ENCODE measurements at regions not wholly inside any gene's neighbourhood (a gene's known extent, or its start where the extent isn't known, plus 50 kb on each side); places are given as distances from the start of the nearest gene placed in this dataset.

- DNase-seq (ENCODE audit: low spot score in 2 of 2) = no peak
- H3K9me3 ChIP-seq = no peaks in the 10 kb centered on the region
- in situ Hi-C loops (cut with MboI; ENCODE audit: low sequenced_read_pairs) = no loop called here
- H3K4me1 ChIP-seq = no peaks in the 10 kb centered on the region
- no peaks in the 10 kb centered on the region for H3K27me3 ChIP-seq (ENCODE audit: low read depth)
- no peak overlapping the region for H3K4me3 ChIP-seq
- no peaks in the 10 kb centered on the region for H3K36me3 ChIP-seq (replicated peaks)
Observed at GRCh38 chr10:78892338-78893176, 176.2 kb upstream of the ZMIZ1 start.

DNA sequence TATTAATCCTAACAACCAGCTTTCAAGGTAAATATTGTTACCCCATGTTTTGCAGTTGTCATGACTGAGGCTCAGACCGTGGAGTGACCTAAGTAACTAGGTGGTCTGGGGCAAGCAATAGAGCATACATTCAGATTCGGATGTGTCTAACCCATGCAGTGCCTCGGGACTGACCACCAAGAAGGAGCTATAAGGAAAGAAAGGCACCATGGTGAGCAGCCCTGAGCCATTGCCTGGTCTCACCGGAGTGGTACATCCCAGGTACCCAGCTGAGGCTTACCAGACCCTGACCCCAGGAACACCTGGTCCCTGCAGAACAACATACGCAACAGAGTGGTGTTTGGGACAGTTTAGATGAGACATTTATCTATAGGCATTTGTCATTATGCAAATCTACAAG, 175.5 kb upstream of the ZMIZ1 start:
- Histone ChIP-seq H3K4me3 (no peak overlapping the region), H3K27me3 (ENCODE audit: low read depth) (no peaks in the 10 kb centered on the region), H3K4me1 (no peaks in the 10 kb centered on the region), H3K36me3 (replicated peaks) (no peaks in the 10 kb centered on the region), H3K9me3 (no peaks in the 10 kb centered on the region)
- in situ Hi-C loops (cut with MboI; ENCODE audit: low sequenced_read_pairs) = no loop called here
- no peak for DNase-seq (ENCODE audit: low spot score in 2 of 2)

DNA sequence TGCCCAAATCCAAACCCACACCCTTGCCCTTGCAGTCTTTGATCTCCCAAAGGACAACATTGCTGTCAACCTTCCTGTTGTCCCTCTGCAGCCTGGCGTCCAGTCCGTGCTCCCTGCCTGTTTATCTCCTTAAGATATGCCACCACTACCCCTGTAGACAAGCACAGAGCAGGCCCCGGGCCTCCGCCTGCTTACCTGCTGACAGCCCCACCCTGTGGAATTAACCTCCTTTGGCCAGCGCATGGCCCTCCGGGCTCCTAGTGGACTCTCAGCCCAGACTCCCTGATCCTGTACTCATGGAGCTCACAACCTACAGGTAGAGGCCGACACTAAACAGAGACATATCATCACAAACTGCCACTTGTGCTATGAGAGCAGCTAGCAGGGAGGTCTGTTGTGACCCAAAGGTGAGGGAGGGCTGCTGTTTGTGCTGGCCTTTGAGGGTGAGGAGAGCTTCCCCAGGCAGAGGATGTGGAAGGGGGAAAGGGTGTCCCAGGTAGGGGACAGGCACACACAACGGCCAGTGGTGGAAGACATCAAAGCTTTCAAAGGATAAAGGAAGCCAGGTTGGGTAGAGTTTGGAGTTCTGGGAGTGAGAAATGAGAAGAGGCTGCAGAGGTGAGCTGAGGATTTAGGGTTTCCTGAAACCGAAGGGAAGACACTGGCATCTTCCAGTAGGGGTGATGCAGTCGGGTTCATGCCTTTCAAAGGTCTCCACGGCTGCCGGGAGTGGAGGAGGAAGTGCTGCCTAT, 174.5 kb upstream of the ZMIZ1 start:
- in situ Hi-C loops (cut with MboI; ENCODE audit: low sequenced_read_pairs) = no loop called here
- H3K27me3 ChIP-seq (ENCODE audit: low read depth) = no peaks in the 10 kb centered on the region
- H3K36me3 ChIP-seq (replicated peaks) = no peaks in the 10 kb centered on the region
- DNase-seq (ENCODE audit: low spot score in 2 of 2) = no peak
- no peak overlapping the region for H3K4me3 ChIP-seq
- no peaks in the 10 kb centered on the region for H3K9me3 ChIP-seq
- no peaks in the 10 kb centered on the region for H3K4me1 ChIP-seq

GRCh38 chr10:78894841-78895195, 173.9 kb upstream of the ZMIZ1 start:
- H3K36me3 ChIP-seq (replicated peaks) = no peaks in the 10 kb centered on the region
- H3K9me3 ChIP-seq = no peaks in the 10 kb centered on the region
- no peaks in the 10 kb centered on the region for H3K4me1 ChIP-seq
- in situ Hi-C loops (cut with MboI; ENCODE audit: low sequenced_read_pairs) = no loop called here
- H3K4me3 ChIP-seq = no peak overlapping the region
- no peak for DNase-seq (ENCODE audit: low spot score in 2 of 2)
- no peaks in the 10 kb centered on the region for H3K27me3 ChIP-seq (ENCODE audit: low read depth)

GRCh38 chr10:78895469-78895868, 173.3 kb upstream of the ZMIZ1 start:
- Histone ChIP-seq H3K27me3 (ENCODE audit: low read depth) (no peaks in the 10 kb centered on the region), H3K4me3 (no peak overlapping the region), H3K4me1 (no peaks in the 10 kb centered on the region), H3K9me3 (no peaks in the 10 kb centered on the region), H3K36me3 (replicated peaks) (no peaks in the 10 kb centered on the region)
- in situ Hi-C loops (cut with MboI; ENCODE audit: low sequenced_read_pairs) = no loop called here
- DNase-seq (ENCODE audit: low spot score in 2 of 2) = no peak

GRCh38 chr10:78896159-78896928, 172.4 kb upstream of the ZMIZ1 start:
- no peaks in the 10 kb centered on the region for H3K4me1 ChIP-seq
- H3K9me3 ChIP-seq = no peaks in the 10 kb centered on the region
- in situ Hi-C loops (cut with MboI; ENCODE audit: low sequenced_read_pairs) = no loop called here
- no peak overlapping the region for H3K4me3 ChIP-seq
- no peaks in the 10 kb centered on the region for H3K27me3 ChIP-seq (ENCODE audit: low read depth)
- no peak for DNase-seq (ENCODE audit: low spot score in 2 of 2)
- H3K36me3 ChIP-seq (replicated peaks) = no peaks in the 10 kb centered on the region

DNA sequence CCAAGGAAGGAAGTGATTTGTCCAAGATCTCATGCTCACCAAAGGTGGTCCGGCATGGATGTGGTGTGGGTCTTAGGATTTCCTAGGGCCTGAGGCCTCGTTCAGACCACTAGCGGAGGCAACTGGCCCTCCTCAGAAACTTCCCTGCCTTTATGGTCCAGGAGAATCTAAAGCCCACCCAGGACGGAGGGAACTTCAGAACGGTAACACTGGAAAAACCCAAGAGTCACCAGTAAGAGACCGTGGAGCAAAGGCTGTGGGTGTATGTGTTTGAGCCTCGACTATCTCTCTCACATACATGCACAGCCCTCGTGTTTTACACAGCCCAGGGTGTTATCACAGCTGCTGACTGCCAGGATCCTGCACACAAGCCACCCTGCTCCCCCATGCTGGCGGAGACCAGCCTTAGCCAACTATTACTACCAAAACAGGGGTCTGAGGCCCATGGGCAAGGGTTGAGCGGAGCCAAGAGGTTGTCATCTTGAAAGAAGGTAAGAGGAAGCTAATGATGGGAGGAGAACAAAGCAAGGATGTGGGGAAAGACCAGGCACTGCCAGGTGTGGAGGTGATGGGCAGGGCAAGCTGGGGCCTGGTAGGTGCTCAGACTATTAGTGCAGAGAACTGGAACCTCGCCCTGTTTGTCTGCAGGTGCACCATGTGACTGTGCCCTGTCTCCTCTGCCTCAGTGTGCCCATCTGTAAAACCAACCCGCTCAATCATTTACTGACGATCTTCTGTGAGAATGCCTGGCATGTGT, 170.2 kb upstream of the ZMIZ1 start:
- in situ Hi-C loops (cut with MboI; ENCODE audit: low sequenced_read_pairs) = no loop called here
- H3K4me3 ChIP-seq = no peak overlapping the region
- no peaks in the 10 kb centered on the region for H3K9me3 ChIP-seq
- H3K4me1 ChIP-seq = no peaks in the 10 kb centered on the region
- no peak for DNase-seq (ENCODE audit: low spot score in 2 of 2)
- no peaks in the 10 kb centered on the region for H3K27me3 ChIP-seq (ENCODE audit: low read depth)
- H3K36me3 ChIP-seq (replicated peaks) = no peaks in the 10 kb centered on the region

DNA sequence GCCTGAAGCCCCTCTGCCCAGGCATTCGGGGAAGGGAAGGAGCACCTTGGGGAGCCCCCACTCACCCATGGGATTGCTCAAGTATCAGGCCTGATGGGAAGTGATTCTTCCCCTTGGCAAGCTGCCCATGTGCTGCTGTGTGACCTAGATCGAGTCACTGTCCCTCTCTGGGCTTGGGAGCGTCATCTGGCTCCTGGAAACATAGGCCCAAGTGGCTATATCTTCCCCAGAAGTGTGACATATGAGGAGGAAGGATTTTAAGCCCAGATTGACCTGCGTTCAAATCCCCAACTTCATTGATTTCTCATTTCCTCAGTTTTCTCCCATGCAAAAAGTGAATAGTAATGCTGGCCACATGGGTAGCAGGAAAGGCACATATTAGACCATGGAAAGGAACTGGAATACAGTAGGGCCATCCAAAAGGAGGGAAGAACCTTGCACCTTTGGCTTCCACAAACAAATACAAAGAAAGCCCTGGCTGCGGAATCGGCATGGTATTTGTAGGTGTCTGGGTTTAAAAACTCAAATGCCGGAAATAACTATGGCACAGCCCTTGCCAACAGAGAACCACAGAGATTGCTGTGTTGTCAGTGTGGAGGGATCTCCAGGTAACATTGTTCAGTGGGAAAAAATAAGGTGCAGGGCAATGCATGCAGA, 169.5 kb upstream of the ZMIZ1 start:
- Histone ChIP-seq H3K36me3 (replicated peaks) (no peaks in the 10 kb centered on the region), H3K4me1 (no peaks in the 10 kb centered on the region), H3K9me3 (no peaks in the 10 kb centered on the region), H3K27me3 (ENCODE audit: low read depth) (no peaks in the 10 kb centered on the region), H3K4me3 (no peak overlapping the region)
- no peak for DNase-seq (ENCODE audit: low spot score in 2 of 2)
- in situ Hi-C loops (cut with MboI; ENCODE audit: low sequenced_read_pairs) = no loop called here

- Histone ChIP-seq H3K4me1 (no peaks in the 10 kb centered on the region), H3K4me3 (no peak overlapping the region), H3K27me3 (ENCODE audit: low read depth) (no peaks in the 10 kb centered on the region), H3K36me3 (replicated peaks) (no peaks in the 10 kb centered on the region), H3K9me3 (no peaks in the 10 kb centered on the region)
- no peak for DNase-seq (ENCODE audit: low spot score in 2 of 2)
- in situ Hi-C loops (cut with MboI; ENCODE audit: low sequenced_read_pairs) = no loop called here
Observed at GRCh38 chr10:78899996-78900714, 168.6 kb upstream of the ZMIZ1 start.

DNA sequence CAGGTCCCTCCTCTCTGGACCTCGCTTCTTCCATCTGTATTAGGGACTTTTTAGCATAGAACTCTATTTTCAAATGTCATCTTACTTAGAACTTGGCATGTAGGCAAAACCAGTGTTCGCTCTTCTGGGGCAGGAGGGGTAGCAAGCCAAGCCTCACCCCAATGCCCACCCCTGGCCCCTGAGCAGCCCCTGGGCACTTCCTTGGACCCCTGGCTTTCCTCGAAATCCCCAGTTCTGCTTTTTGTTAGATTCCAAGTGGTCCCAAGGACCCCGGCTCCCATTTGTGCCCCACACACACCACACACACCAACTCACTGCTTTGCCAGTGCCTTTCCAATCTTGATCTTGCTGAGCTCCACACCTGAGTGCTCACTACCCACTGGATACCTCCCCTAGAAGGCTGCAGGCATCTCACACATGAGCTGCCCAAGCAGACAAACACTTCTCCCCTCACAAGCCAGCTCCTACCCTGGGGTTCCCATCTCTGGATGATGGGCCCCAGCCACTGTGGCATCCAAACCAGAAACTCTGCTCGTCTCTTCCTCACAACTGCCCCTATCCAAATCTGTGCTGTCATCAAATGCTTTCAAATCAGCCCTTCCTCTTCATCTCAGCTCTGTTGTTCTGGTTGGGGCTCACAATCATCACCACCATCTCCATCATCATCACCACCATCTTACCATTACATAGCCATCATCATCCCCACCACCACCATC, 167.9 kb upstream of the ZMIZ1 start:
- H3K4me3 ChIP-seq = no peak overlapping the region
- no peaks in the 10 kb centered on the region for H3K36me3 ChIP-seq (replicated peaks)
- H3K9me3 ChIP-seq = no peaks in the 10 kb centered on the region
- in situ Hi-C loops (cut with MboI; ENCODE audit: low sequenced_read_pairs) = no loop called here
- no peak for DNase-seq (ENCODE audit: low spot score in 2 of 2)
- no peaks in the 10 kb centered on the region for H3K27me3 ChIP-seq (ENCODE audit: low read depth)
- H3K4me1 ChIP-seq = no peaks in the 10 kb centered on the region

- no peaks in the 10 kb centered on the region for H3K9me3 ChIP-seq
- H3K27me3 ChIP-seq (ENCODE audit: low read depth) = no peaks in the 10 kb centered on the region
- DNase-seq (ENCODE audit: low spot score in 2 of 2) = no peak
- no peak overlapping the region for H3K4me3 ChIP-seq
- in situ Hi-C loops (cut with MboI; ENCODE audit: low sequenced_read_pairs) = no loop called here
- no peaks in the 10 kb centered on the region for H3K36me3 ChIP-seq (replicated peaks)
- no peaks in the 10 kb centered on the region for H3K4me1 ChIP-seq
Observed at GRCh38 chr10:78901694-78902093, 167.1 kb upstream of the ZMIZ1 start.

DNA sequence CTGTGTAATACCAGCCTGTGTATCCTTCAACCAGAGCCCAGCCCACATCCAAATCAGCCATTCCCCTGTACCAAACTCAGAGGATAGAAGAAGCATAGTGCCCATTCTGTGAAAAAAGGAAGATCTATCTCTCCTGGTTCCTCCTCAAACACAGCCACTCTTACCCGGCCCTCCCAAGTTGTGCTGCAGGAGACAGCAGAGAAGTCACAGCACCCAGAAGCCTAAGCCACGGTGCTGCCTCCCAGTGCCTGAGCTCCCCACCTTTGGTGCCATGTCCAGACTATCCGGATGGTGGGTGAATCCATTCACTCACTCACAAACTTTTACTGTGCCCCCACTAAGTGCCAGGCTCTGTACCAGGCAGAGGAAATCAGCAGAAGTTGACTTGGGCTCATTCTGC, 166.0 kb upstream of the ZMIZ1 start:
- in situ Hi-C loops (cut with MboI; ENCODE audit: low sequenced_read_pairs) = no loop called here
- Histone ChIP-seq H3K36me3 (replicated peaks) (no peaks in the 10 kb centered on the region), H3K9me3 (no peaks in the 10 kb centered on the region), H3K4me3 (no peak overlapping the region), H3K27me3 (ENCODE audit: low read depth) (no peaks in the 10 kb centered on the region), H3K4me1 (no peaks in the 10 kb centered on the region)
- no peak for DNase-seq (ENCODE audit: low spot score in 2 of 2)

Data from HAP-1 (cell line).